HCT116 (cell line): ENCODE measurements at regions not wholly inside any gene's neighbourhood (a gene's known extent, or its start where the extent isn't known, plus 50 kb on each side); places are given as distances from the start of the nearest gene placed in this dataset.

ENCODE experiments used
- ATAC-seq: fragments of 200-7000 bp; cut with Tn5 transposase; 2 replicates; pipeline ENCODE4 v1.9.1; 2020; ENCODE audit warnings: mild to moderate bottlenecking, moderate library complexity
- BruUV-seq: library from RNA; stranded (reverse); fragments of 400-500 nt; replicated peaks from 2 replicates; lab custom pipeline; 2021; lab: Mats Ljungman, UMichigan
- CTCF ChIA-PET: fragments of 300-600 bp; sonication (Branson Sonifier 250); formaldehyde crosslinking; loops from one replicate; lab custom pipeline; 2021; ENCODE audit warnings: antibody characterized with exemption; lab: Charles Lee
- POLR2A ChIA-PET: fragments of 300-600, 350-600 bp; sonication (Branson Sonifier 250); formaldehyde crosslinking; loops from one replicate; lab custom pipeline; 2021; ENCODE audit warnings: antibody characterized with exemption; lab: Charles Lee
- RAD21 ChIA-PET, 2 experiments: fragments of 300-600 bp; sonication (Branson Sonifier 250); formaldehyde crosslinking; loops; one replicate each; lab custom pipeline; 2023; ENCODE audit warnings: low total read pairs in 2 of 2; ENCODE audit not compliant: uncharacterized antibody in 2 of 2, unreplicated experiment in 2 of 2, low non-redundant PET in 1 of 2; lab: Charles Lee
- DNase-seq: peaks from one replicate; pipeline ENCODE4 v3.0.0-alpha.2; 2010; ENCODE audit warnings: low read depth, low spot score
- H2AFZ ChIP-seq: fragments of 200-600 bp; shearing (Covaris generic), sonication (generic); 2 replicates; pipeline ENCODE4 v1.6.1; 2017; ENCODE audit warnings: low read depth, mixed run types, mixed read lengths, antibody characterized with exemption, low read length; ENCODE audit not compliant: poor library complexity, severe bottlenecking
- H3K27ac ChIP-seq: 2 replicates; pipeline ENCODE4 v1.5.1; 2012; ENCODE audit warnings: low read depth, low read length
- H3K27me3 ChIP-seq: fragments of 200-600 bp; sonication (generic); 2 replicates; pipeline ENCODE4 v1.6.1; 2016; ENCODE audit warnings: mixed run types, low read length, mixed read lengths; ENCODE audit not compliant: insufficient read depth
- H3K36me3 ChIP-seq, 2 experiments: fragments of 200-500 bp in 1 of 2; fragments of 200-600 bp in 1 of 2; sonication (Bioruptor generic) in 1 of 2; sonication (generic) in 1 of 2; 2 replicates each; pipeline versions ENCODE4 v1.5.1 to v1.6.1; 2014 to 2016; ENCODE audit warnings: low read length in 2 of 2, inconsistent platforms in 1 of 2, mixed read lengths in 1 of 2, mixed run types in 1 of 2; ENCODE audit not compliant: insufficient read depth in 2 of 2, control insufficient read depth in 1 of 2
- H3K4me1 ChIP-seq, 2 experiments: fragments of 200-600 bp in 1 of 2; sonication (generic) in 1 of 2; 2 replicates each; pipeline versions ENCODE4 v1.5.1 to v1.6.1; 2012 to 2017; ENCODE audit warnings: low read length in 2 of 2, inconsistent platforms in 1 of 2, mild to moderate bottlenecking in 1 of 2, mixed read lengths in 1 of 2, mixed run types in 1 of 2, moderate library complexity in 1 of 2; ENCODE audit not compliant: insufficient read depth in 2 of 2, control insufficient read depth in 1 of 2
- H3K4me2 ChIP-seq: fragments of 200-600 bp; sonication (generic); 2 replicates; pipeline ENCODE4 v1.6.1; 2017; ENCODE audit warnings: mixed run types, low read length, mixed read lengths
- H3K4me3 ChIP-seq, 2 experiments: fragments of 200-600 bp in 1 of 2; sonication (generic) in 1 of 2; replicated peaks in 1 of 2; 2 replicates each; pipeline ENCODE4 v1.5.1; 2011 to 2016; ENCODE audit warnings: low read length in 2 of 2, control low read depth in 1 of 2, low read depth in 1 of 2, mild to moderate bottlenecking in 1 of 2, mixed read lengths in 1 of 2, mixed run types in 1 of 2
- H3K79me2 ChIP-seq: fragments of 200-600 bp; sonication (generic); 2 replicates; pipeline ENCODE4 v1.6.1; 2017; ENCODE audit warnings: mild to moderate bottlenecking, mixed run types, low read length, moderate library complexity, mixed read lengths; ENCODE audit not compliant: insufficient read depth
- H3K9ac ChIP-seq: fragments of 200-600 bp; sonication (generic); 2 replicates; pipeline ENCODE4 v1.6.1; 2016; ENCODE audit warnings: low read length, mixed read lengths
- H3K9me2 ChIP-seq: fragments of 200-600 bp; sonication (generic), shearing (Covaris generic); 2 replicates; pipeline ENCODE4 v1.6.1; 2017; ENCODE audit warnings: mixed run types, mild to moderate bottlenecking, moderate library complexity; ENCODE audit not compliant: insufficient read depth
- H3K9me3 ChIP-seq, 2 experiments: fragments of 200-500 bp in 1 of 2; fragments of 200-600 bp in 1 of 2; sonication (Bioruptor generic) in 1 of 2; sonication (generic) in 1 of 2; 2 replicates each; pipeline ENCODE4 v1.6.1; 2014 to 2017; ENCODE audit warnings: low read length in 2 of 2, mixed read lengths in 2 of 2, inconsistent platforms in 1 of 2, low read depth in 1 of 2, mild to moderate bottlenecking in 1 of 2, mixed run types in 1 of 2, moderate library complexity in 1 of 2; ENCODE audit not compliant: control insufficient read depth in 1 of 2, insufficient read depth in 1 of 2
- H4K20me1 ChIP-seq: fragments of 200-600 bp; sonication (generic), shearing (Covaris generic); 2 replicates; pipeline ENCODE4 v1.6.1; 2017; ENCODE audit warnings: mixed run types, mild to moderate bottlenecking, moderate library complexity; ENCODE audit not compliant: insufficient read depth
- ATF3 ChIP-seq: IDR thresholded peaks from 2 replicates; pipeline ENCODE4 v1.6.1; 2012
- CEBPB ChIP-seq: IDR thresholded peaks from 2 replicates; pipeline ENCODE4 v1.6.1; 2012; ENCODE audit warnings: low read depth
- ELF1 ChIP-seq: IDR thresholded peaks from 2 replicates; pipeline ENCODE4 v1.6.1; 2012; ENCODE audit warnings: low read depth, borderline replicate concordance
- EZH2phosphoT487 ChIP-seq: fragments of 200-600 bp; IDR thresholded peaks from 2 replicates; pipeline ENCODE4 v1.6.1; 2018; ENCODE audit warnings: antibody characterized with exemption, borderline replicate concordance
- MAX ChIP-seq: IDR thresholded peaks from 2 replicates; pipeline ENCODE4 v1.6.1; 2012
- POLR2A ChIP-seq: IDR thresholded peaks from 2 replicates; pipeline ENCODE4 v1.7.0; 2011; ENCODE audit warnings: borderline replicate concordance; ENCODE audit not compliant: insufficient read depth, insufficient read length; ENCODE audit errors: extremely low read depth
- POLR2AphosphoS5 ChIP-seq: IDR thresholded peaks from 2 replicates; pipeline ENCODE4 v1.6.1; 2011; ENCODE audit warnings: mild to moderate bottlenecking, low read depth, low read length, moderate library complexity
- REST ChIP-seq: IDR thresholded peaks from 2 replicates; pipeline ENCODE4 v1.6.1; 2012; ENCODE audit warnings: low read depth
- SP1 ChIP-seq: IDR thresholded peaks from 2 replicates; pipeline ENCODE4 v1.6.1; 2012; ENCODE audit warnings: low read depth
- SRF ChIP-seq: IDR thresholded peaks from 2 replicates; pipeline ENCODE4 v1.6.1; 2012; ENCODE audit warnings: low read depth
- YY1 ChIP-seq: IDR thresholded peaks from 2 replicates; pipeline ENCODE4 v1.6.1; 2011; ENCODE audit warnings: low read length, low read depth, moderate library complexity, mild to moderate bottlenecking; ENCODE audit not compliant: insufficient replicate concordance; ENCODE audit errors: extremely low read depth
- intact Hi-C: fragments of 100-400 bp; cut with micrococcal nuclease; formaldehyde crosslinking; loops from 2 replicates; pipeline ENCODE4 v1.10.0; 2022

DNA sequence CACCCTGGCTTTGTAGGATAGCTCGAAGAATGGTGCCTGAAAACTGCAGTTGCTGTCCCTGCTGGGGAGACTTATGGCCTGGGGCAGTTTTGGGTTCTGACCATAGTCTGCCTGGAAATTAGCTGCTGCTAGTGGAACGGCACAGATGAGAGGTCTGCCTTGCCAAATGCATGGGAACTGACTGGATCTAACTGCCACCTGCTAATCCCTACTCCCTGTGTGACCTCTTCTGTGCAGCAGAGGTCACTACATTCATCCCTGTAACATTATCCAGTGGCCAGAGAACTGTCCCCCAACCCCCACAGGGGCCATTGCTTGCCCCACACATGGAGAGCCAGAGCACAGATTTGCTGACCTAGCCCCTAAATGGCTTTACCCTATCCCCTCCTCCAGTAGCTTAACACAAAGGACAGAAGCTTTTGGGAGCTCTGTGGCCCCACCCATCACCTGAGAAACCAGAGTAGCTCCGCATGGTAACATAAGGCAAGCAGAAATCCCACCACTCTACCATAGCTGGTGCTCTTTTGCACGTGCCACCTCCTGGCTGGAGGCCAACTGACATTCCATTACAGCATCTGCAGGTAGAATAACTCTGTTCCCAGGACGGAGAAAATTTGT is 840.0 kb downstream of the EPHA3 start (continued):
- TF ChIP-seq ATF3 (no peak), MAX (no peak), POLR2AphosphoS5 (no peak), SP1 (no peak), EZH2phosphoT487 (no peak)

DNA sequence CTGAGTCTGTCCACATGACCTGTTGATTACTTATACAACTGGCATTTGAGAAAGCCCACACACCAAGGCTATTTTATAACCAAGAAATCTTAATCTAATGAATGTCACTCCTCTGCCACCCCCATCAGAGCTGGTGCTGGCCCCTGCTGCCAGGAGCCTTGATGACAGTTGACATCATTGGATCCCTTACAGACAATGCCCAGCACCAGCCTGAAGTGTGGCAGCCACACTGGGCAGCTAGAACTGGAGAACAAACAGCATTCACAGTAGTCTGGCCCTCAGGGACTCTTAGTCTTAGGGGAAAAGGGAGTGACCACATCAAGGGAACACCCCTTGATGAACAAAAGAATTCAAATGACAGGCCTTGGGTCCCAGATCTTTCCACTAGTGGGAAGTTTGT is 840.6 kb downstream of the EPHA3 start:
- ChIA-PET RAD21 (no interaction called here), CTCF (no interaction called here), POLR2A (no interaction called here)
- no peaks in the 10 kb centered on the region for H3K36me3 ChIP-seq
- TF ChIP-seq POLR2A: no peak
- no peaks in the 10 kb centered on the region for H3K4me1 ChIP-seq
- BruUV-seq: no TSS peak
- no peaks in the 10 kb centered on the region for H3K9me2 ChIP-seq
- no peak overlapping the region for H3K4me2 ChIP-seq
- H3K9me3 ChIP-seq: peaks cover 0 to 13% of the 10 kb centered on the region in 2 experiments; a peak in 2 of 4 replicates
- no peak overlapping the region for H3K9ac ChIP-seq
- no peak overlapping the region for H2AFZ ChIP-seq
- no peak overlapping the region for H3K27ac ChIP-seq
- intact Hi-C loops: no loop called here
- DNase-seq (no peak), ATAC-seq (no peak)
- no peak overlapping the region for H3K4me3 ChIP-seq
- no peaks in the 10 kb centered on the region for H3K79me2 ChIP-seq
- no peaks in the 10 kb centered on the region for H3K27me3 ChIP-seq
- no peaks in the 10 kb centered on the region for H4K20me1 ChIP-seq

DNA sequence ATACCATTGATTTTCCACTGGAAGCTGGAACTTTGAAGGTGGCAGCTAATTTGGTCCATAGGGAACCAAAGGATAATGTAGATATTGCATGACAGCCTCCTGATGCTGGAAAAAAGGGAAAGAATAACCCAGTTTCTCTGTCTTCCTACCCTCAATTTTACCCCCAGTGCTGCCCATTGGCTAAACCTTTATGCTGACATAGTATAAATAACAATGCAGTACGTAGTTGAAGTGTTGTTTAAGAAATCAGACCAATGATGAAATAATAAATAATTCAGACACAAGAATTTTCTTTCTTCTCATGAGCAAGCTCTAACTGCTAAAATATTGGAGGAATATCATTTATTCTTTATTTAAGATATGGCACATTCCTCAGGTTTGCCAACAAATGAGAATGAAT is 843.4 kb downstream of the EPHA3 start:
- Histone ChIP-seq H3K79me2 (no peaks in the 10 kb centered on the region), H3K9me2 (no peaks in the 10 kb centered on the region), H3K4me3 (no peak overlapping the region), H3K27ac (no peak overlapping the region), H3K9ac (no peak overlapping the region), H3K4me1 (no peaks in the 10 kb centered on the region), H3K9me3 (peaks cover 6 to 24% of the 10 kb centered on the region in 2 experiments; a peak in 2 of 4 replicates), H3K4me2 (no peak overlapping the region), H3K36me3 (no peaks in the 10 kb centered on the region), H3K27me3 (no peaks in the 10 kb centered on the region), H4K20me1 (no peaks in the 10 kb centered on the region), H2AFZ (no peak overlapping the region)
- ChIA-PET POLR2A (no interaction called here), CTCF (no interaction called here), RAD21 (no interaction called here)
- no peak for ATAC-seq
- no peak for DNase-seq
- TF ChIP-seq ELF1 (no peak), REST (no peak), YY1 (no peak), POLR2AphosphoS5 (no peak), CEBPB (no peak), SRF (no peak)
- intact Hi-C loops: no loop called here
- no TSS peak for BruUV-seq
